HG03066 (cell line): ENCODE measurements at regions not wholly inside any gene's neighbourhood (a gene's known extent, or its start where the extent isn't known, plus 50 kb on each side); places are given as distances from the start of the nearest gene placed in this dataset.

ENCODE experiments used
- ATAC-seq: cut with Tn5 transposase; IDR thresholded peaks from one replicate; pipeline ENCODE4 v1.9.1; 2021; ENCODE audit warnings: low read depth; ENCODE audit not compliant: unreplicated experiment

GRCh38 chr3:18837137-18837755 is 311.1 kb upstream of the KCNH8 start:
- ATAC-seq, result no peak

DNA sequence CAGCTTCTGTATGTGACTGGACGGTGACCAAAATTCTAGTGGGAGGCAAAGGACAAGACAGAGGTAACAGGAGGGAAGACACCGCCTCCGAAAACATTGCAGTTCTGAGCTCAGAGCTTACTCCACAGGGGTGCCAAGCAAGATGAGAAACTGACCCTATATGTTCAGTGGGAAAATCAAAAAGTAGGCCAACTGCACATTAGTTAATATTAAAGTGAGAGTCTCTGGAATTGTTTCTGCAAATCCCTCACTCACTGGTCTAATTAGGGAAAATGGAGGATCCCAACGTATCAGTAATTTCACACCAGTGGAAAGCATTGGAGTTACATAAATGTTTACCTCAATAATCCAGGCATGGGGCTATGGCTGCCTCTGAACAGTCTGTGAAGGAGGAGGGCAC is 313.3 kb upstream of the KCNH8 start:
- no peak for ATAC-seq

DNA sequence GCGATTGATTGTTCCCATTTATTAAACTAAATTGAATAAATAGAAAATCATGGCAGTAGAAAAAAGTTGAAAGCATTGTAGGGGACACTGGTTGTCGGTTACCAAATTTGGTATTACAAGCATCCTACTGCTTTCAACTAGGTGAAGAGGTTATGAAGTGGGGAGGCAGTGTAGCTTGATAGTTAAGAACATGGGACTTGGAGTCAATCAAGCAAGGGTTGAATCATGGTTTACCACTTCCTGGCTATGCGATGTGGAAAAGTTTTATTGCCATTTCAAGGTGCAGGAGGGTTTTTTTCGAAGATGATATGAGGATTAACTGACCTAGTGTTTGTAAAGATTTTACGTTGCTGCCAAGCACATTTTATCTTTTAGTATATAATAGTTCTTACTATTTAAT is 318.2 kb upstream of the KCNH8 start:
- ATAC-seq, result no peak

GRCh38 chr3:18828637-18829036 is 319.7 kb upstream of the KCNH8 start:
- no peak for ATAC-seq

DNA sequence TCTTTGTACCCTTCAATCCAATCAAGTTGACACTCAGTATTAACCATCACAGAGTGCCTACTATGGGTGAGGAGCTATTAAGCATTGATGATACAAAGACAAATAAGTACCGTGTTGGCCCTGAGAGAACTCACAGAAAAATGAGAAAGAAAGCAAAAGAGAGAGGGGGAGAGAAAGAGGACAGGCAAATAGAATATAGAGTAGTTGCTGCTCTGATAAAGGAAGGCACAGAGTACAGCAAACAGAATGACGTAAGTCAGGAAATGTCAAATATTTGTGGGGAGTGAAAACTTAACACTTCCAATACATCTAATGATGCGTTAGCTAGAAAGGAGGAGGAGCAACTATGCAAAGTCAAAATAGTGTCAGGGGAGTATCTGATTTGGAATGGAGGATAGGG is 320.6 kb upstream of the KCNH8 start:
- no peak for ATAC-seq

DNA sequence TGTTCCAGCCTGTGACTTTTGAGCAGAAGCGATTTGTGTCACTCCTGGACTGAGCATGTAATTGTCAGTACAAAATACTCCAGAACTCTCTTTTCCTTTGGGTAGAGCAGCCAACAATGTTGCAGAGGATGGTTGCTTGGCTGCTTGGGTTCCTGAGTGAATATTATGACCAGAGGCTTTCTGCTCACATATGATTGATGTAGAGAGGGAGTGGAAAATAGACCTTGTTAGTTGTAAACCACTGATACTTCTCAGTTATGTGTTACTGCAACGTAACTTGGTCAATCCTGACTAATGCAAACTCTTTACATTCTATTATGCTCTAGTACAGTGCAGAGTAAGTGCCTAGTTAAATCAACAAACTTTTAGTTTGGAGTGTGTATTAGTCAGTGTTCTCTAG is 322.6 kb upstream of the KCNH8 start:
- ATAC-seq, result no peak

DNA sequence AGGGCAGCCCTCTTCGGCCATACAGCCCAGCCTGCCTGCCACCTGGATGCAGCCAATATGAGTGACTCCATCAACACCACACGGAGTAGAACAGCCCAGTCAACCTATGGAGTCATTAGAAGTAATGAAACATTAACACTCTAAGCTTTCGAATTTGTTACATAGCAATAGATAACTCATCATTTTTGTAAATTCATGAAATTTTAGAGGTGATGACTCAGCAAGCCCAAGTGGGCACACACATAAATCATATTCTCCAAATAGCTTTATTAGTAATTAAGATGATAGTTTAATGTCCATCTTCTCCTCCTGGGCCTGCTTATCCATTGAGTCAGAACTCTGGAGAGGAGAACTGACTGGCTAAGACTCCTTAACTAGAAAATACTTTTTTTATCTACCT is 335.0 kb upstream of the KCNH8 start:
- ATAC-seq, result no peak

DNA sequence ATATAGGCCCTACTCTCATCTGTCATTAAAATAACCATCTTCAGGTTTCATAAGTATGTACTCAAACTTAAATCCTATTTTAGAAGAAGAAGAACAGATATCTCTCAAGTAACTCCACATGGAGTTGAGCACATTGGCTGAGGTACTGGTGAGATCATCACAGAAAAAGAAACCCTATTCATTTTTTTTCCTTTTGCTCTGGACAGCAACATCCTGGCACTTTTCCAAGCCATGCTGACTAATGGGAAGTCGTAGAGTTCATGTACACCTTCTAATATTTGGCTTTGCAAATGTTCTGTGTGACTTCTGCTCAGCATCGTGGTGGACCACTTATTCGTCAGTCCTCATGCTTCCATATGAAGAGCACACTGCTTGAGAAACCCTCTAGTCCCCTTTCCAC is 336.0 kb upstream of the KCNH8 start:
- no peak for ATAC-seq

- ATAC-seq, result no peak
These were observed 338.0 kb upstream of the KCNH8 start for GRCh38 chr3:18810306-18810661.

DNA sequence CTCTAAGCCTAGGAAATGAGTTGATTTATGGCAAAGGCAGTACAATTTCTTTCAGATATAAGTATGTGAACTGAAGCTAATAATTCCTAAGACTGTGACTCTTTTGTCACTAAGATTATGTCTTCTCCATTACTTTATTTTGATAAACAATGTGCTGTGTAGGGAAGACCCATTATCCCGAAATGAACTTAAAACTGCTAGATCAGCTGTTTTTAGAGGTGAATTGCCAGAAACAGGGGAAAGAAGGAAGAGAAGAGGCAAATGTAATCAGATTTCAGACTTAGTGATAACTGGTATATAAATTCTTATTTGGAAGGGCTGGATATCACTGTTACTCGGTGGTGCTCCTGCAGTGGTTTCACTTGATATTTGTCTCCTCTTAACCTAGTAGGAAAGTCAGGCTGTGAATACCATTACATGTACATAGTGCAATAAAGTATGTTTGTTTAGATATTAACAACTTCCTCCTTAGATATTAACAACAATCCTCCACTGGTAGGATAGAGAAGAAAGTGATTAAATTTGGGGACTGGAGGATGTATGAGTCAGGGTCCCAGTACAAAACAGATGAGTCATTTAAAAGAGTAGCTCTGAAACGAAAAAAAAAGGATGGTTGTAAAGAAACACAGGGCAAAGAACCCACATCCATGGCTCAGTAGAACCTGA is 338.5 kb upstream of the KCNH8 start:
- ATAC-seq, result no peak

DNA sequence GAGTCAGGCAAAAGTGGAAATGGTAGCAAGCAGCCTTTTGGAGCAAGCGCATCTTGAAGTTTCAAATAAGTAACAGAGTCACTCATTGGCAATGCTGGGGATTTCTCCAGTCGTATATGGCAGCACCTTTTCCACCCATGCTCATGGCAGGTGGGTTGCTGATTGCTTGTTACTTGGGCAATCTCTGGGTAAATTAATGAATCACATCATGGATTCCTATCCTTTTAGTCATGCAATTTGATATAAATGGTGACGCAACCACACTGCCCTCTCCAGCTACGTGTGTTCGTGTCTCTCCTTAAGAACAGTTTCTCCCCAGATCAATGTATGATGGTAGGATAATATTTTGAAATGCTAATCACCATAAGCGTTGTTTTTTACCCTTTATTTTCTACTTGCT is 339.9 kb upstream of the KCNH8 start:
- ATAC-seq, result no peak

DNA sequence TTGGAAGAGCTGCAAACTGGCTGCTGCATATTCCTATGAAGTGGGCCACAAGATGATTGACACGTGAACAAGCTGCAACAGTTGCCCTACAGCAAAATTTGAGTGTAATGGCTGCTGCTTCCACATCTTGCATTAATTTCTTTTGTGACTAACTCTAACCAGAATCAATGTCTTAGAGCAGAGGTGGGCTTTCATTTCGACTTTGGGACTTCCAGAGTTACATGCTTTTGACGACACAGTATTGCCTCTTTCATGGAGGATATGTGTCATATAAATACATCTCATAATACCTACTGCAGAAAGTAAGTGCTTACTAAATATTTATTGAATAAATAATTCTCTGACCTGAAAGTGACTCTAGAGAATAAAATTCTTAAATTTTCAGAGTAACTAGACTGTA is 340.7 kb upstream of the KCNH8 start:
- ATAC-seq, result no peak

DNA sequence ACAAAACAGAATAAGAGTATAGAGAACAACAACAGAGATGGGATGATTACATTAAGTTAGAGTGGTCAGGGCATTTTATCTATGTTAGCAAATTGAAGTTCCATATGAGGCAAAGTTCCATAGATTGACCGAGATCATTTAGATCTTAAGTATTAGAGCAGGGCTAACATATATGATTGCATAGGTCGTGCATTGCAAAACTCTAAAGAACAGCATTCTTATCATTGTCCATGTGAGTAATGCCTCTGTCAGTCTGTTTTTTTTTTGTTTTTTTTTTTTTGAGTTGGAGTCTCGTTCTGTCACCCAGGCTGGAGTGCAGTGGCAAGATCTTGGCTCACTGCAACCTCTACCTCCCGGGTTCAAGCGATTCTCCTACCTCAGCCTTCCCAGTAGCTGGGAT is 341.7 kb upstream of the KCNH8 start:
- ATAC-seq, result no peak

DNA sequence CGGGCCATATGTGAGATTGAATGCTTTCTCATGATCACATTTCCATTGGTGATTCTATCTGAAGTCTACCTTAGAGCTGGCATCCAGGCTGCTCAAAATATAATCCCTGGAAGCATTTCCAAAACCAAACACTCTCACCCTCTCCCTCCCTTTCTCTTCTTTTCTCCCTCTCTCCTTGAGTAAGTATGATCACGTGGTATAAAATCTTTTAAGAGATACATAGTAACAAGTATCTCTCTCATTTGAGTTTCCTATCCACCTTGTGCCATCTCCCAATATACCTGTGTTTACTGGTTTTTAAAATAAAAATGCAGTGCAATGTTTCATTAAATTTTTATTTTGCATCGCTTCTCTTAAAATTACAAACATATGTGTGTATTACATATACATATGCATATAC is 350.9 kb upstream of the KCNH8 start:
- ATAC-seq, result no peak

- ATAC-seq, result no peak
These were observed 353.2 kb upstream of the KCNH8 start for GRCh38 chr3:18795078-18795477.

- no peak for ATAC-seq
These were observed 356.6 kb upstream of the KCNH8 start for GRCh38 chr3:18791752-18792151.

- no peak for ATAC-seq
These were observed 357.1 kb upstream of the KCNH8 start for GRCh38 chr3:18791182-18791581.

DNA sequence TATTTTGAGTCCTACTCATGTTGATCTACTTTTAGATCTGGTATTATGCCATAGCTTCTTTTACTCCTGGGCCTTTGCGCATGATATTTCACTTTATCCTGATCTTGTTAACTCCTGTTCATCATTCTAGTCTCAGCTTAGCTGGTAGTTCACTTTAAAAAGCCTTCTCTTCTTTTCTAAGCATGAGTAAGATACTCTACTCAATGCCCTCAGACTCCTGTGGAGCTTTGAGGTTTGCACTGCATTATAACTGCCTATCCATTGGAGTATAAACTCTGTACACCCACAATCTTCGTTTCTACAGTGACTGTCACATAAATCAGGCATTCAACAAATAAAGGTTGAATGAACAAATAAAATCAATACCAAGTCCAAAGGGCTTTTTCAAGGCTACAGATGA is 357.9 kb upstream of the KCNH8 start:
- ATAC-seq, result no peak

DNA sequence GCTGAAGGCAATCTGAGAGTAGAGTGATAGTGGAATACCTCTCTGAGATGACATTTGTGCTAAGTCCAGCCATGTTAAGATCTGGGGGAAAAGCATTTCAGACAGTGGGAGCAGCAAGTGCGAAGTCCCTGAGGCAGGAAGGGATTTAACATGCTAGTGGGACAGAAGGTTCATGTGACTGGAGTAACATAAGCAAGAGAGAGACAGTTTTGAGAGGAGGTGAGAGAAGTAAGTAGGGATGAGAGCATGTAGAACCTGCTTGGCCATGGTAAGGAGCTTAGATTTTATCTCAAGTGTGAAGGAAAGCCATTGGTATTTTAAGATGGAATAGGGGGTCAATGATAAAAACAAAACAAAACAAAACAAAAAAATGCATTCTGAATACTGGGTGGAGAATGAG is 358.6 kb upstream of the KCNH8 start:
- ATAC-seq, result no peak

- ATAC-seq, result no peak
These were observed 360.9 kb upstream of the KCNH8 start for GRCh38 chr3:18787441-18787840.

DNA sequence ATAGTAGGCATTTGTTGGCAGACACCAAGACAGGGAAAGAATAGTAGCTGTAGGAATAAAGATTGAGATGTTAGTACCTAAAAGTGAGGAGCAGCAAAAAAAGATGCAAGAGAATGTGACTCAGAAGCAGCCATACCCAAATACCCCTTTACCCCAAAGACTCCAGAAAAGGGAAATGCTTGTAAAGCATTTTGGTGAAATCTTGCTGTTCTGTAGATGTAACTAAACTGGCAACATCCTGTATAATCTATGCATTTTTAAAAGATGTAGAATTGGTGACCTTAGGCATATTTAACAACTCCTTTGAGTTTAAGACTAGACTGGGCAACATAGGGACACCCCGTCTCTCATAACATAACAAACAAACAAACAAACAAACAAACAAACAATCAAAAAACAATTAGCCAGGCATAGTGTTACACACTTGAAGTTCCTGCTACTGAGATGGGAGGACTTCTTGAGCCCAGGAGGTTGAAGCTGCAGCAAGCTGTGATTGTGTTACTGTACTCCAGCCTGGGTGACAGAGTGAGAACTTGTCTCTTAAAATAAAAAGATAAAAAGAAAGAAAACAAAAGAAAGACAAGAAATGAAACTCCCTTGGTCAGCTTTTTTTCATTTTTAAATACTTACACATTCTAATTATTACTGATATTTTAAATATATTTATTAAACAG is 361.5 kb upstream of the KCNH8 start:
- ATAC-seq, result no peak

GRCh38 chr3:18782191-18782590 is 357.1 kb upstream of the SATB1 start:
- ATAC-seq, result no peak
